GM21526 (cell line): ENCODE measurements at regions not wholly inside any gene's neighbourhood (a gene's known extent, or its start where the extent isn't known, plus 50 kb on each side); places are given as distances from the start of the nearest gene placed in this dataset.
A peak's percentile ranks its signal among the peaks of the same experiment; 100 is the strongest.
"Not testable (repeated sequence)": the region's sequence is repeated elsewhere in the genome, so short reads cannot be mapped to it uniquely, and the experiment has no call there.

Experiments
- ATAC-seq: cut with Tn5 transposase; IDR thresholded peaks from one replicate; pipeline ENCODE4 v1.9.1; 2021; ENCODE audit warnings: moderate library complexity; ENCODE audit not compliant: unreplicated experiment, low FRiP score

GRCh38 chr2:209008636-209009287 is 415.1 kb upstream of the MAP2 start:
- no peak for ATAC-seq

- ATAC-seq = not testable (repeated sequence)
These were observed 405.2 kb upstream of the MAP2 start for GRCh38 chr2:209018633-209019032.

GRCh38 chr2:209029249-209029648 is 394.6 kb upstream of the MAP2 start:
- no peak for ATAC-seq

GRCh38 chr2:209044307-209044706 is 379.5 kb upstream of the MAP2 start:
- ATAC-seq = no peak

- ATAC-seq = no peak
These were observed 377.7 kb upstream of the MAP2 start for GRCh38 chr2:209046163-209046562.

- ATAC-seq = no peak
These were observed 374.2 kb upstream of the MAP2 start for GRCh38 chr2:209049608-209050007.

- ATAC-seq = no peak
These were observed 361.6 kb upstream of the MAP2 start for GRCh38 chr2:209062210-209062609.

- ATAC-seq = no peak
These were observed 353.6 kb upstream of the MAP2 start for GRCh38 chr2:209070262-209070661.

- no peak for ATAC-seq
These were observed 350.7 kb upstream of the MAP2 start for GRCh38 chr2:209073151-209073550.

GRCh38 chr2:209074711-209075110 is 349.1 kb upstream of the MAP2 start:
- no peak for ATAC-seq

GRCh38 chr2:209076151-209076550 is 347.7 kb upstream of the MAP2 start:
- ATAC-seq = no peak

- ATAC-seq = no peak
These were observed 337.1 kb upstream of the MAP2 start for GRCh38 chr2:209086761-209087160.

GRCh38 chr2:209091056-209091455 is 332.8 kb upstream of the MAP2 start:
- no peak for ATAC-seq

GRCh38 chr2:209094221-209094620 is 329.6 kb upstream of the MAP2 start:
- ATAC-seq = no peak

- ATAC-seq = no peak
These were observed 328.4 kb upstream of the MAP2 start for GRCh38 chr2:209095432-209095831.

GRCh38 chr2:209097168-209097567 is 326.7 kb upstream of the MAP2 start:
- no peak for ATAC-seq

- ATAC-seq = no peak
These were observed 321.5 kb upstream of the MAP2 start for GRCh38 chr2:209102319-209102718.

GRCh38 chr2:209113026-209113425 is 310.8 kb upstream of the MAP2 start:
- ATAC-seq = no peak

- no peak for ATAC-seq
These were observed 309.1 kb upstream of the MAP2 start for GRCh38 chr2:209114588-209115240.

GRCh38 chr2:209121691-209122090 is 302.2 kb upstream of the MAP2 start:
- peak; percentile 98 for ATAC-seq

GRCh38 chr2:209125291-209125690 is 298.6 kb upstream of the MAP2 start:
- no peak for ATAC-seq

GRCh38 chr2:209138079-209138478 is 285.8 kb upstream of the MAP2 start:
- ATAC-seq = no peak
